Smooth muscle cell of the brain vasculature (primary cell): ENCODE measurements at regions not wholly inside any gene's neighbourhood (a gene's known extent, or its start where the extent isn't known, plus 50 kb on each side); places are given as distances from the start of the nearest gene placed in this dataset.
"Not testable (repeated sequence)": the region's sequence is repeated elsewhere in the genome, so short reads cannot be mapped to it uniquely, and the experiment has no call there.

ENCODE experiments used
- DNase-seq: peaks from one replicate; pipeline ENCODE4 v3.0.0-alpha.2; 2012; ENCODE audit warnings: low read depth, low spot score

GRCh38 chr6:23854154-23854553, 271.9 kb upstream of the NRSN1 start:
- DNase-seq = not testable (repeated sequence)

- DNase-seq = no peak
Measured at GRCh38 chr6:23855497-23856116, 270.4 kb upstream of the NRSN1 start.

GRCh38 chr6:23870496-23870895, 255.5 kb upstream of the NRSN1 start:
- no peak for DNase-seq

- no peak for DNase-seq
Measured at GRCh38 chr6:23873161-23873560, 252.9 kb upstream of the NRSN1 start.

- no peak for DNase-seq
Measured at GRCh38 chr6:23875006-23875405, 251.0 kb upstream of the NRSN1 start.

- no peak for DNase-seq
Measured at GRCh38 chr6:23879816-23880215, 246.2 kb upstream of the NRSN1 start.

GRCh38 chr6:23890543-23891227, 235.3 kb upstream of the NRSN1 start:
- no peak for DNase-seq

- no peak for DNase-seq
Measured at GRCh38 chr6:23905133-23905815, 220.7 kb upstream of the NRSN1 start.

GRCh38 chr6:23910420-23910819, 215.6 kb upstream of the NRSN1 start:
- DNase-seq = no peak

- no peak for DNase-seq
Measured at GRCh38 chr6:23927935-23928334, 198.1 kb upstream of the NRSN1 start.

GRCh38 chr6:23929201-23929600, 196.8 kb upstream of the NRSN1 start:
- DNase-seq = no peak

GRCh38 chr6:23940466-23940865, 185.5 kb upstream of the NRSN1 start:
- DNase-seq = no peak

GRCh38 chr6:23951691-23952090, 174.3 kb upstream of the NRSN1 start:
- no peak for DNase-seq

GRCh38 chr6:23952245-23952644, 173.8 kb upstream of the NRSN1 start:
- DNase-seq = no peak

- DNase-seq = no peak
Measured at GRCh38 chr6:23953976-23954375, 172.0 kb upstream of the NRSN1 start.

GRCh38 chr6:23957017-23957416, 169.0 kb upstream of the NRSN1 start:
- no peak for DNase-seq

GRCh38 chr6:23964865-23965264, 161.2 kb upstream of the NRSN1 start:
- DNase-seq = no peak

GRCh38 chr6:23969344-23969743, 156.7 kb upstream of the NRSN1 start:
- no peak for DNase-seq

- DNase-seq = no peak
Measured at GRCh38 chr6:23977706-23978105, 148.3 kb upstream of the NRSN1 start.

GRCh38 chr6:23980965-23981364, 145.1 kb upstream of the NRSN1 start:
- DNase-seq = no peak

- no peak for DNase-seq
Measured at GRCh38 chr6:23981923-23982322, 144.1 kb upstream of the NRSN1 start.

- DNase-seq = no peak
Measured at GRCh38 chr6:23983735-23984134, 142.3 kb upstream of the NRSN1 start.

- DNase-seq = no peak
Measured at GRCh38 chr6:23985015-23985414, 141.0 kb upstream of the NRSN1 start.
